Type B pancreatic cell (in vitro differentiated cells): ENCODE measurements at regions not wholly inside any gene's neighbourhood (a gene's known extent, or its start where the extent isn't known, plus 50 kb on each side); places are given as distances from the start of the nearest gene placed in this dataset.

Experiments used
- DNase-seq: peaks from one replicate; pipeline ENCODE4 v3.0.0; 2021; ENCODE audit warnings: mixed read lengths; ENCODE audit not compliant: unreplicated experiment; ENCODE audit errors: extremely low spot score
- H3K27ac Mint-ChIP-seq: 2 replicates; pipeline ENCODE4 v1.8.0; 2021; ENCODE audit warnings: mild to moderate bottlenecking, mixed read lengths
- H3K27me3 Mint-ChIP-seq: 2 replicates; pipeline ENCODE4 v1.8.0; 2021; ENCODE audit warnings: mixed read lengths
- H3K36me3 Mint-ChIP-seq: 2 replicates; pipeline ENCODE4 v1.8.0; 2021; ENCODE audit warnings: mixed read lengths
- H3K4me1 Mint-ChIP-seq: one replicate; pipeline ENCODE4 v1.8.0; 2021; ENCODE audit warnings: mixed read lengths; ENCODE audit not compliant: unreplicated experiment
- H3K4me3 Mint-ChIP-seq: 2 replicates; pipeline ENCODE4 v1.8.0; 2021; ENCODE audit warnings: mild to moderate bottlenecking, mixed read lengths
- H3K9me3 Mint-ChIP-seq: 2 replicates; pipeline ENCODE4 v1.8.0; 2021; ENCODE audit warnings: mixed read lengths
- CTCF ChIP-seq: fragments of 200-600 bp; sonication (generic); conservative IDR thresholded peaks from 2 replicates; pipeline ENCODE4 v1.5.0; 2021; ENCODE audit warnings: antibody characterized with exemption, mild to moderate bottlenecking

- no peaks in the 10 kb centered on the region for H3K36me3 Mint-ChIP-seq
Observed at GRCh38 chr6:92431502-92431901, 987.9 kb downstream of the EPHA7 start.

GRCh38 chr6:92428448-92428847 lies 990.9 kb downstream of the EPHA7 start:
- Mint-ChIP-seq H3K4me3 (no peak overlapping the region), H3K36me3 (no peaks in the 10 kb centered on the region), H3K4me1 (no peaks in the 10 kb centered on the region), H3K27ac (no peak overlapping the region), H3K9me3 (no peaks in the 10 kb centered on the region), H3K27me3 (no peaks in the 10 kb centered on the region)
- TF ChIP-seq CTCF: no peak
- no peak for DNase-seq

More at GRCh38 chr6:92431502-92431901, 987.9 kb downstream of the EPHA7 start:
- no peak for TF ChIP-seq CTCF
- Mint-ChIP-seq H3K4me1 (no peaks in the 10 kb centered on the region), H3K4me3 (no peak overlapping the region), H3K9me3 (no peaks in the 10 kb centered on the region), H3K27ac (no peak overlapping the region), H3K27me3 (no peaks in the 10 kb centered on the region)
- no peak for DNase-seq

GRCh38 chr6:92427453-92427852 lies 991.9 kb downstream of the EPHA7 start:
- Mint-ChIP-seq H3K27me3 (no peaks in the 10 kb centered on the region), H3K36me3 (no peaks in the 10 kb centered on the region), H3K27ac (no peak overlapping the region), H3K4me1 (no peaks in the 10 kb centered on the region), H3K4me3 (no peak overlapping the region), H3K9me3 (no peaks in the 10 kb centered on the region)
- no peak for DNase-seq
- no peak for TF ChIP-seq CTCF

- no peak overlapping the region for H3K27ac Mint-ChIP-seq
- no peak for TF ChIP-seq CTCF
- H3K4me1 Mint-ChIP-seq: no peaks in the 10 kb centered on the region
- no peak overlapping the region for H3K4me3 Mint-ChIP-seq
- DNase-seq: no peak
- no peaks in the 10 kb centered on the region for H3K9me3 Mint-ChIP-seq
- H3K27me3 Mint-ChIP-seq: no peaks in the 10 kb centered on the region
- no peaks in the 10 kb centered on the region for H3K36me3 Mint-ChIP-seq
Observed at GRCh38 chr6:92415656-92416055, 1003.7 kb downstream of the EPHA7 start.

GRCh38 chr6:92408350-92408749 lies 1011.0 kb downstream of the EPHA7 start:
- no peaks in the 10 kb centered on the region for H3K4me1 Mint-ChIP-seq
- peaks cover 5% of the 10 kb centered on the region for H3K9me3 Mint-ChIP-seq
- H3K27ac Mint-ChIP-seq: no peak overlapping the region
- peaks cover 3% of the 10 kb centered on the region for H3K36me3 Mint-ChIP-seq
- DNase-seq: no peak
- H3K27me3 Mint-ChIP-seq: no peaks in the 10 kb centered on the region
- H3K4me3 Mint-ChIP-seq: no peak overlapping the region
- TF ChIP-seq CTCF: no peak

- Mint-ChIP-seq H3K27me3 (no peaks in the 10 kb centered on the region), H3K9me3 (no peaks in the 10 kb centered on the region), H3K4me1 (no peaks in the 10 kb centered on the region), H3K27ac (no peak overlapping the region), H3K36me3 (no peaks in the 10 kb centered on the region), H3K4me3 (no peak overlapping the region)
- TF ChIP-seq CTCF: no peak
- DNase-seq: no peak
Observed at GRCh38 chr6:92404281-92404680, 1015.1 kb downstream of the EPHA7 start.
